WTC11 (cell line): ENCODE measurements at regions not wholly inside any gene's neighbourhood (a gene's known extent, or its start where the extent isn't known, plus 50 kb on each side); places are given as distances from the start of the nearest gene placed in this dataset.

Experiments used
- ATAC-seq: fragments of 200-7000 bp; cut with Tn5 transposase; 2 replicates; pipeline ENCODE4 v1.10.0; 2021; ENCODE audit warnings: mild to moderate bottlenecking, moderate library complexity
- CTCF ChIA-PET: fragments of 300-600 bp; sonication (Branson Sonifier 250); formaldehyde crosslinking; loops from one replicate; lab custom pipeline; 2021; ENCODE audit warnings: antibody characterized with exemption; lab: Charles Lee
- POLR2A ChIA-PET: fragments of 350-600 bp; sonication (Branson Sonifier 250); formaldehyde crosslinking; loops from one replicate; lab custom pipeline; 2021; ENCODE audit warnings: antibody characterized with exemption; lab: Charles Lee
- DNase-seq: peaks from one replicate; pipeline ENCODE4 v3.0.0; 2021; ENCODE audit warnings: low spot score
- H3K27ac Mint-ChIP-seq: 2 replicates; pipeline ENCODE4 v1.8.0; 2021; ENCODE audit warnings: mixed read lengths
- H3K27me3 Mint-ChIP-seq: 2 replicates; pipeline ENCODE4 v1.8.0; 2021; ENCODE audit warnings: low read depth, mild to moderate bottlenecking, moderate library complexity, mixed read lengths
- H3K36me3 Mint-ChIP-seq: 2 replicates; pipeline ENCODE4 v1.8.0; 2021; ENCODE audit warnings: mixed read lengths
- H3K4me1 Mint-ChIP-seq: 2 replicates; pipeline ENCODE4 v1.8.0; 2022; ENCODE audit warnings: mixed read lengths
- H3K4me3 Mint-ChIP-seq: 2 replicates; pipeline ENCODE4 v1.8.0; 2021; ENCODE audit warnings: mild to moderate bottlenecking, moderate library complexity, mixed read lengths
- H3K9me3 Mint-ChIP-seq: 2 replicates; pipeline ENCODE4 v1.8.0; 2021; ENCODE audit warnings: mixed read lengths
- CBFB ChIP-seq: sonication (generic); formaldehyde crosslinking; IDR thresholded peaks from 2 replicates; pipeline ENCODE4 v1.8.1; 2022; ENCODE audit warnings: mild to moderate bottlenecking, low read depth, missing genetic modification reagents
- CREB1 ChIP-seq: sonication (generic); formaldehyde crosslinking; IDR thresholded peaks from 2 replicates; pipeline ENCODE4 v1.8.0; 2023; ENCODE audit warnings: mild to moderate bottlenecking, missing genetic modification reagents
- ELF4 ChIP-seq: sonication (generic); formaldehyde crosslinking; IDR thresholded peaks from 2 replicates; pipeline ENCODE4 v1.8.1; 2022; ENCODE audit warnings: low read depth, mild to moderate bottlenecking, moderate library complexity, missing genetic modification reagents
- GTF2I ChIP-seq: fragments of 250-450 bp; sonication (Bioruptor Pico); conservative IDR thresholded peaks from 2 replicates; pipeline ENCODE4 v1.4.0; 2021; ENCODE audit warnings: mild to moderate bottlenecking
- MXD4 ChIP-seq: fragments of 250-450 bp; sonication (Bioruptor Pico); IDR thresholded peaks from 2 replicates; pipeline ENCODE4 v1.8.0; 2021; ENCODE audit warnings: mild to moderate bottlenecking, moderate library complexity, borderline replicate concordance
- RELA ChIP-seq: sonication (generic); formaldehyde crosslinking; IDR thresholded peaks from 2 replicates; pipeline ENCODE4 v1.8.1; 2022; ENCODE audit warnings: missing genetic modification reagents, mild to moderate bottlenecking, borderline replicate concordance
- SMAD4 ChIP-seq: sonication (generic); formaldehyde crosslinking; IDR thresholded peaks from 2 replicates; pipeline ENCODE4 v1.8.0; 2022; ENCODE audit warnings: mild to moderate bottlenecking, missing genetic modification reagents
- SP1 ChIP-seq: sonication (generic); formaldehyde crosslinking; conservative IDR thresholded peaks from 2 replicates; pipeline ENCODE4 v1.8.1; 2022; ENCODE audit warnings: missing genetic modification reagents
- TEAD1 ChIP-seq: sonication (generic); formaldehyde crosslinking; IDR thresholded peaks from 2 replicates; pipeline ENCODE4 v1.8.0; 2022; ENCODE audit warnings: mild to moderate bottlenecking, missing genetic modification reagents
- TEAD4 ChIP-seq: sonication (generic); formaldehyde crosslinking; IDR thresholded peaks from 2 replicates; pipeline ENCODE4 v1.8.0; 2022; ENCODE audit warnings: mild to moderate bottlenecking, missing genetic modification reagents
- ZNF219 ChIP-seq: sonication (generic); formaldehyde crosslinking; IDR thresholded peaks from 2 replicates; pipeline ENCODE4 v1.8.0; 2023; ENCODE audit warnings: missing genetic modification reagents, mild to moderate bottlenecking, borderline replicate concordance
- ZNF416 ChIP-seq: fragments of 250-450 bp; sonication (Bioruptor Pico); IDR thresholded peaks from 2 replicates; pipeline ENCODE4 v1.9.0; 2021; ENCODE audit warnings: mild to moderate bottlenecking, inconsistent platforms
- TF ChIP-seq, protein P1 (sequence below): sonication (generic); formaldehyde crosslinking; IDR thresholded peaks from 2 replicates; pipeline ENCODE4 v1.8.1; 2023; ENCODE audit warnings: mild to moderate bottlenecking, missing genetic modification reagents, moderate library complexity
- TF ChIP-seq, protein P2 (sequence below): fragments of 250-450 bp; sonication (Bioruptor Pico); IDR thresholded peaks from 2 replicates; pipeline ENCODE4 v1.8.0; 2021; ENCODE audit warnings: mild to moderate bottlenecking
- TF ChIP-seq, protein P3 (sequence below): sonication (generic); formaldehyde crosslinking; IDR thresholded peaks from 2 replicates; pipeline ENCODE4 v1.8.0; 2022; ENCODE audit warnings: missing genetic modification reagents
- TF ChIP-seq, protein P4 (sequence below): fragments of 250-450 bp; sonication (Bioruptor Pico); IDR thresholded peaks from 2 replicates; pipeline ENCODE4 v1.9.0; 2021; ENCODE audit warnings: moderate library complexity, mild to moderate bottlenecking, inconsistent platforms, borderline replicate concordance
- TF ChIP-seq, protein P5 (sequence below): fragments of 250-450 bp; sonication (Bioruptor Pico); IDR thresholded peaks from 2 replicates; pipeline ENCODE4 v1.9.0; 2021; ENCODE audit warnings: mild to moderate bottlenecking

DNA sequence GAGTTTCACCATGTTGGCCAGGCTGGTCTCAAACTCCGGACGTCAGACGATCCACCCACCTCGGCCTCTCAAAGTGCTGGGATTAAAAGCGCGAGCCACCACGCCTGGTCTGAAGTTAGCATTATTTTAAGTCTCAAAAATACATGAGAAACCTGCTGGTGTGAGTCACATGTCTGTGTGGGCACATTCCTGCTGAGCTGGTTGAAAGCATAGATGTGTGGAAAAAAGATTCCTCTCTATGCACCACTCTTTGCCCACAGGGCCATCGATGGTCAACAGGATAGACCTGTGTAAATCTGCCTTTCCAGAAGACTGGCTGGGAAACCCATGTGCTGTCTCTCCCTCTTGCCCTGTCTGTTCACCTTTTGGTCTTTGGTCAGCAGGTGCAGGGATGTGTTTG is 63.5 kb downstream of the CHRD start:
- Mint-ChIP-seq H3K36me3 (no peaks in the 10 kb centered on the region), H3K27ac (no peak overlapping the region), H3K4me1 (peaks cover 8% of the 10 kb centered on the region), H3K4me3 (no peak overlapping the region), H3K9me3 (peaks cover 3% of the 10 kb centered on the region), H3K27me3 (no peaks in the 10 kb centered on the region)
- no peak for DNase-seq
- TF ChIP-seq SMAD4 (CRISPR knock-in tag) (no peak), ELF4 (CRISPR knock-in tag) (no peak), RELA (CRISPR knock-in tag) (no peak), ZNF219 (CRISPR knock-in tag) (no peak), SP1 (CRISPR knock-in tag) (no peak), ZNF416 (no peak), CREB1 (CRISPR knock-in tag) (no peak)
- TF ChIP-seq, protein P1, sequence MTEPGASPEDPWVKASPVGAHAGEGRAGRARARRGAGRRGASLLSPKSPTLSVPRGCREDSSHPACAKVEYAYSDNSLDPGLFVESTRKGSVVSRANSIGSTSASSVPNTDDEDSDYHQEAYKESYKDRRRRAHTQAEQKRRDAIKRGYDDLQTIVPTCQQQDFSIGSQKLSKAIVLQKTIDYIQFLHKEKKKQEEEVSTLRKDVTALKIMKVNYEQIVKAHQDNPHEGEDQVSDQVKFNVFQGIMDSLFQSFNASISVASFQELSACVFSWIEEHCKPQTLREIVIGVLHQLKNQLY (CRISPR knock-in tag) = no peak
- CTCF ChIA-PET = interaction anchor here (1.0 kb wide), 2 partner anchors 25 to 26 kb away, joined by 5 to 6 read pairs; no protein-coding TSS in a partner anchor
- POLR2A ChIA-PET = no interaction called here
- ATAC-seq = no peak

DNA sequence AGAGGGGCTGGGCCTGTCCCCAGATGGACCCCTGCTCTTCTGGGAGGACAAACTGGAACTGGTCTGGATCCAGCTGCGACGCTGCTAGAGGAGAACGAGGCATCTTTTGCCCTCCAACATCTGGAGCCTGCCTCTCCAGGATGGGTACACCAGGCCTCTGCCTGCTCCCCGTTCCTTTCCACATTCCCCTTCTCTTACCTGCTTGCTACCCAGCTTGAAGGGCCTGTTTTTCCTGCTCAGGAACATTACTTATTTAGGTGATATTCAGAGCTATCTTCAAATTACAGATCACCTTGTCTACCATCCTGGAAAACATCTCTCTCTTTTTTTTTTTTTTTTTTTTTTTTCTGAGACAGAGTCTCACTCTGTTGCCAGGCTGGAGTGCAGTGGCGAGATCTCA is 64.0 kb downstream of the CHRD start:
- ATAC-seq (no peak), DNase-seq (no peak)
- no peak overlapping the region for H3K27ac Mint-ChIP-seq
- H3K27me3 Mint-ChIP-seq = no peaks in the 10 kb centered on the region
- ChIA-PET CTCF (interaction anchor here (1.0 kb wide), 2 partner anchors 24 to 26 kb away, joined by 5 to 6 read pairs; no protein-coding TSS in a partner anchor), POLR2A (no interaction called here)
- H3K9me3 Mint-ChIP-seq = no peaks in the 10 kb centered on the region
- TF ChIP-seq MXD4 (CRISPR knock-in tag) (no peak), CBFB (CRISPR knock-in tag) (no peak), GTF2I (no peak), TEAD4 (no peak), TEAD1 (CRISPR knock-in tag) (no peak)
- TF ChIP-seq, protein P2, sequence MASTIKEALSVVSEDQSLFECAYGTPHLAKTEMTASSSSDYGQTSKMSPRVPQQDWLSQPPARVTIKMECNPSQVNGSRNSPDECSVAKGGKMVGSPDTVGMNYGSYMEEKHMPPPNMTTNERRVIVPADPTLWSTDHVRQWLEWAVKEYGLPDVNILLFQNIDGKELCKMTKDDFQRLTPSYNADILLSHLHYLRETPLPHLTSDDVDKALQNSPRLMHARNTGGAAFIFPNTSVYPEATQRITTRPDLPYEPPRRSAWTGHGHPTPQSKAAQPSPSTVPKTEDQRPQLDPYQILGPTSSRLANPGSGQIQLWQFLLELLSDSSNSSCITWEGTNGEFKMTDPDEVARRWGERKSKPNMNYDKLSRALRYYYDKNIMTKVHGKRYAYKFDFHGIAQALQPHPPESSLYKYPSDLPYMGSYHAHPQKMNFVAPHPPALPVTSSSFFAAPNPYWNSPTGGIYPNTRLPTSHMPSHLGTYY (CRISPR knock-in tag) = no peak
- TF ChIP-seq, protein P3, sequence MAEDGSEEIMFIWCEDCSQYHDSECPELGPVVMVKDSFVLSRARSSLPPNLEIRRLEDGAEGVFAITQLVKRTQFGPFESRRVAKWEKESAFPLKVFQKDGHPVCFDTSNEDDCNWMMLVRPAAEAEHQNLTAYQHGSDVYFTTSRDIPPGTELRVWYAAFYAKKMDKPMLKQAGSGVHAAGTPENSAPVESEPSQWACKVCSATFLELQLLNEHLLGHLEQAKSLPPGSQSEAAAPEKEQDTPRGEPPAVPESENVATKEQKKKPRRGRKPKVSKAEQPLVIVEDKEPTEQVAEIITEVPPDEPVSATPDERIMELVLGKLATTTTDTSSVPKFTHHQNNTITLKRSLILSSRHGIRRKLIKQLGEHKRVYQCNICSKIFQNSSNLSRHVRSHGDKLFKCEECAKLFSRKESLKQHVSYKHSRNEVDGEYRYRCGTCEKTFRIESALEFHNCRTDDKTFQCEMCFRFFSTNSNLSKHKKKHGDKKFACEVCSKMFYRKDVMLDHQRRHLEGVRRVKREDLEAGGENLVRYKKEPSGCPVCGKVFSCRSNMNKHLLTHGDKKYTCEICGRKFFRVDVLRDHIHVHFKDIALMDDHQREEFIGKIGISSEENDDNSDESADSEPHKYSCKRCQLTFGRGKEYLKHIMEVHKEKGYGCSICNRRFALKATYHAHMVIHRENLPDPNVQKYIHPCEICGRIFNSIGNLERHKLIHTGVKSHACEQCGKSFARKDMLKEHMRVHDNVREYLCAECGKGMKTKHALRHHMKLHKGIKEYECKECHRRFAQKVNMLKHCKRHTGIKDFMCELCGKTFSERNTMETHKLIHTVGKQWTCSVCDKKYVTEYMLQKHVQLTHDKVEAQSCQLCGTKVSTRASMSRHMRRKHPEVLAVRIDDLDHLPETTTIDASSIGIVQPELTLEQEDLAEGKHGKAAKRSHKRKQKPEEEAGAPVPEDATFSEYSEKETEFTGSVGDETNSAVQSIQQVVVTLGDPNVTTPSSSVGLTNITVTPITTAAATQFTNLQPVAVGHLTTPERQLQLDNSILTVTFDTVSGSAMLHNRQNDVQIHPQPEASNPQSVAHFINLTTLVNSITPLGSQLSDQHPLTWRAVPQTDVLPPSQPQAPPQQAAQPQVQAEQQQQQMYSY = no peak
- TF ChIP-seq, protein P4, sequence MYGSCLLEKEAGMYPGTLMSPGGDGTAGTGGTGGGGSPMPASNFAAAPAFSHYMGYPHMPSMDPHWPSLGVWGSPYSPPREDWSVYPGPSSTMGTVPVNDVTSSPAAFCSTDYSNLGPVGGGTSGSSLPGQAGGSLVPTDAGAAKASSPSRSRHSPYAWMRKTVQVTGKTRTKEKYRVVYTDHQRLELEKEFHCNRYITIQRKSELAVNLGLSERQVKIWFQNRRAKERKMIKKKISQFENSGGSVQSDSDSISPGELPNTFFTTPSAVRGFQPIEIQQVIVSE (CRISPR knock-in tag) = no peak
- TF ChIP-seq, protein P5, sequence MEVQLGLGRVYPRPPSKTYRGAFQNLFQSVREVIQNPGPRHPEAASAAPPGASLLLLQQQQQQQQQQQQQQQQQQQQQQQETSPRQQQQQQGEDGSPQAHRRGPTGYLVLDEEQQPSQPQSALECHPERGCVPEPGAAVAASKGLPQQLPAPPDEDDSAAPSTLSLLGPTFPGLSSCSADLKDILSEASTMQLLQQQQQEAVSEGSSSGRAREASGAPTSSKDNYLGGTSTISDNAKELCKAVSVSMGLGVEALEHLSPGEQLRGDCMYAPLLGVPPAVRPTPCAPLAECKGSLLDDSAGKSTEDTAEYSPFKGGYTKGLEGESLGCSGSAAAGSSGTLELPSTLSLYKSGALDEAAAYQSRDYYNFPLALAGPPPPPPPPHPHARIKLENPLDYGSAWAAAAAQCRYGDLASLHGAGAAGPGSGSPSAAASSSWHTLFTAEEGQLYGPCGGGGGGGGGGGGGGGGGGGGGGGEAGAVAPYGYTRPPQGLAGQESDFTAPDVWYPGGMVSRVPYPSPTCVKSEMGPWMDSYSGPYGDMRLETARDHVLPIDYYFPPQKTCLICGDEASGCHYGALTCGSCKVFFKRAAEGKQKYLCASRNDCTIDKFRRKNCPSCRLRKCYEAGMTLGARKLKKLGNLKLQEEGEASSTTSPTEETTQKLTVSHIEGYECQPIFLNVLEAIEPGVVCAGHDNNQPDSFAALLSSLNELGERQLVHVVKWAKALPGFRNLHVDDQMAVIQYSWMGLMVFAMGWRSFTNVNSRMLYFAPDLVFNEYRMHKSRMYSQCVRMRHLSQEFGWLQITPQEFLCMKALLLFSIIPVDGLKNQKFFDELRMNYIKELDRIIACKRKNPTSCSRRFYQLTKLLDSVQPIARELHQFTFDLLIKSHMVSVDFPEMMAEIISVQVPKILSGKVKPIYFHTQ (CRISPR knock-in tag) = no peak
- H3K36me3 Mint-ChIP-seq = no peaks in the 10 kb centered on the region
- peaks cover 8% of the 10 kb centered on the region for H3K4me1 Mint-ChIP-seq
- no peak overlapping the region for H3K4me3 Mint-ChIP-seq
